ENCODE measurements at regions not wholly inside any gene's neighbourhood (a gene's known extent, or its start where the extent isn't known, plus 50 kb on each side); places are given as distances from the start of the nearest gene placed in this dataset.

- DNase-seq (ENCODE audit: low read depth in 2 of 2), result no peak
These were observed 722.5 kb downstream of the SOCS6 start for GRCh38 chr18:71011389-71011788.

DNA sequence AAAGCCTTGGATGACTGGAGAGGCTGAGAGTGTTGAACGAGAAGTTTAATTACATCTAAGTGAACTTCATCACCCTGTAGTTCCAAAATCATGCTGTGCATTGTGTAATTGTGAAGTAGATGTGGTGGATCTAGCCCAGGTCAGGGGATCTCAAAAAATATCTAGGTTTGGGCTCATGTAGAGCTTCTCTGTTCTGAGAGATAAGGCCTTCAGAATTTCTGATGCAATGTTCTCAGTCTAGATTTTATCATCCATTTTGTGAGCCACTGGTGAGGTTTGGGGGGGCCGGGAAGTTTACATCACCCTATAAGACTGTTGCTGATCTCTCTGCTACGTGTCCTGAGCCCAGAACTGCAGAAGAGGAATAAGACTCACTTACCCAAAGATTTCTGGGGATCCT lies 719.4 kb downstream of the SOCS6 start:
- no peak for DNase-seq (ENCODE audit: low read depth in 2 of 2)

DNA sequence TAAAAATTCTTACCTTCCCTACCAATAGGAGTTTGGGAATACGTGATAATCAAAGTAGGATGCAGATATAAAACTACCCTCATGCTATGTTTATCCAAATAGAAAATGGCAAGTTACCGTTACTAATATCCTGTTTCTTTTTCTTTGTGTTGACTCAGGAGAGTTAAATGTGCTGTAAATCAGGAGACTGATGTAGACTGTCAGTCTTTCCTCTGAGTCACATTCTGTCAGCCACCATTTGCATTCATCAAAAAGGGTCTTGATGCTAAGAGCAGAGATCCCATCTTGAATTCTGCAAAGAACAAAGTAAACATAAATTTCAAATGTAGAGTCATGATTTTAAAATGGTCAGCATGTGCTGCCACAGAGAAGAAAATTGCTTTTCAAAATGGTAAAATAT lies 712.8 kb downstream of the SOCS6 start:
- no peak for DNase-seq (ENCODE audit: low read depth in 2 of 2)

DNA sequence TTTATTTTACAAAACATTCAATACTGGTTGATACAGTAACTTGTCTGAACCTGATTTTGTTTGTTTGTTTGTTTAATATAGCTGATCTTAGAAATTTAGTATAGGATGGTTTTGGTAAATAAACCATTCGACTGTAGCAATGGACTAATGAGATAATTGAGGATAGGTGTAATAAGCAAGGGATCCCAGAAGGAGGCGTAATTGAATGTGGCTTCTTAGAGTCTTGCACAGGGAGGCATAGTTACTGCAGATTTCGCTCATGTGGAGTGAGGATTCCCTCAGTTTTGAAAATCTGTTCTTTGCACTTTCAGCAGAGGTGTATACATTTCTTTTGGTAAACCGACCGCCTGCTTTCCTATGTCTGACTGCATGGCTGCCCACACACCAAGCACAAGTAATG lies 709.6 kb downstream of the SOCS6 start:
- no peak for DNase-seq (ENCODE audit: low read depth in 2 of 2)

- no peak for DNase-seq (ENCODE audit: low read depth in 2 of 2)
These were observed 705.3 kb downstream of the SOCS6 start for GRCh38 chr18:70994116-70994515.

GRCh38 chr18:70991577-70991976 lies 702.7 kb downstream of the SOCS6 start:
- DNase-seq (ENCODE audit: low read depth in 2 of 2), result no peak

- no peak for DNase-seq (ENCODE audit: low read depth in 2 of 2)
These were observed 697.1 kb downstream of the SOCS6 start for GRCh38 chr18:70985948-70986347.

GRCh38 chr18:70982292-70982691 lies 693.4 kb downstream of the SOCS6 start:
- no peak for DNase-seq (ENCODE audit: low read depth in 2 of 2)

DNA sequence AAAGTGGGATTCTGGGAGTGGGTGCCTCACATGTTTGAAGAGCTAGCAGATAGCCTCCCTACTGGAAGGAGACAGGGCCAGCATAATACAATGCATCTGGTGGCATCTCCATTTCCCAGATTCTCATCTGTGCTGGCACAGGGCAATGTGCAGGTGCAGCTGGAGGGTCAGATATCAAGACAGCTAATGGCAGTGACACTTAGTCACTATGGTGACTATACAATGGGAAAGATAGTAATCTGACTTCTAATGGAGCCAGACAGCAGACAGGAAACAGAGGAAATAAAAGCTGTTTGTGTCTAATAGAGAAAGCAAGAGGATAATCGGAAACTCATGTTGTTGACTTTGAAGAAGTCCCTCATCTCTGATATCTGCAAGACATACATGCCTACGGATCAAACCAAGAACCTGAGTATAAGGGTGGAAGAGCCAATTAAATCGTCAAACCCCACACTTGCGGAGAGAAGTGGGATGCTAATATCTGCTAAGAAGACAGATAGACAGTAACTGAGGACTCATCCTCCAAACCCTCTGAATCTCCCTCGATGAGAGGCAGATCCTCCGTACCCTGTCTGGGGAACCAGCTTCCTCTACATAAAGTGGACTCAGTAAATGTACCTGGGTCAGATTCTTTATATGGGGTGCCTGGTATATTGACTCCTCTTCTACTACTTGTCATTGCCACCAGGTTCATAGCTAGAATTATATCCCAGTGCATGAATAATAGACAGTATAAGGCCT lies 692.7 kb downstream of the SOCS6 start:
- no peak for DNase-seq (ENCODE audit: low read depth in 2 of 2)

DNA sequence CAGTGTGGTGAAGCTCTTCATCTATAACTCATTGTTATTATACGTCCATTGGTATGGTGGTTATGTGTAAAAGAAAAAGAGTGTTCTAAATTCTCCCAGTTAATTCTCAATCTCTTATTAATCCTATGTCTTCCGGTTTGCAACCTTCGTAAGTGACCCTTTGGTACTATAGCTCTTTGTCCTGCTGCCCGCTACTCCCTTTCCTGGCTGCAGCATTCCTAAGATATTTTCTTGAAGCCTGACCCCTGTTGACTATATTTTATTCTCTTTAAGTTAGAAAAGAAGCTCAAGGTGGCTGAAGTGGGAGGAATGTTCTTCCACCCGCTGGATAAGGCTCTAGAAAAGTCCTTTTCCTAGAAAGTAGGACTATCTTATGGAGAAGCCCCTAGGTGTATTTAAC lies 684.8 kb downstream of the SOCS6 start:
- DNase-seq (ENCODE audit: low read depth in 2 of 2), result no peak

- no peak for DNase-seq (ENCODE audit: low read depth in 2 of 2)
These were observed 677.6 kb downstream of the SOCS6 start for GRCh38 chr18:70966419-70966818.

DNA sequence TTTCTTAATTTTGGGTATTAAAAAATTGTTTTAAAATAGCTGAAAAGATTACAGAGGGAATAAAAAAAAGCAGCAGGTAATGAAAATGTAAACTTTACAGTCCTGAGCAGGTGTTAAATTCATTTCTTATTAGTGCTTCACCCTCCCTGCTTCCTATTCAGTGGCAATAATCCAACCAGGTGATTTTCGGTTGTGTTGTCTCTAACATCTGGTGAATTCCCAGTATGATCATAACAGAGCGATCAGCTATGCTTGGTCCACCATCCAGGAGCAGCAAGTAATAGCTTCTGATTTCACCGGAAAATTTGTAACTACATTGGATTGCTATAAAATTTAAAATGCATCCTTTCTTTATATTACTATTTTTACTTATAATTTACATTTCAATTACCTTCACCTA lies 673.1 kb downstream of the SOCS6 start:
- DNase-seq (ENCODE audit: low read depth in 2 of 2), result no peak

DNA sequence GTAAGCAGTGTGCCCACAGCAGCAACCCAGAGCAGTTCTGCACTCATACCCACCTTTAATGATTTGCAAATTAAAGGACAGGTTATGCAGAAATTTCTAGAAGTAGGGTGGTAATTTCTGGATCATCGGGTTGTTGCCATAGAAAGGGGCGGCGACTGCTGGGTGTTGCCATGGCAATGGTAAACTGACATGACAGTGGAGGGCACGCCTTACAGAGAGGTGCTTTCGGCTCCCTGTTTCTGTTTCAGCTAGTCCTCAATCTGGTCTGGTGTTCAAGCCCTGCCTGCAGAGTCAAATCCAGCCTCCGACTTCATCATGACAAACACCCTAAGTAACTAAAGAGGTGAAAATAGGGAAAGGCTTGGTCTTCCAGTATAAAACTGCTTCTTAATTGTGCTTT lies 667.7 kb downstream of the SOCS6 start:
- no peak for DNase-seq (ENCODE audit: low read depth in 2 of 2)

DNA sequence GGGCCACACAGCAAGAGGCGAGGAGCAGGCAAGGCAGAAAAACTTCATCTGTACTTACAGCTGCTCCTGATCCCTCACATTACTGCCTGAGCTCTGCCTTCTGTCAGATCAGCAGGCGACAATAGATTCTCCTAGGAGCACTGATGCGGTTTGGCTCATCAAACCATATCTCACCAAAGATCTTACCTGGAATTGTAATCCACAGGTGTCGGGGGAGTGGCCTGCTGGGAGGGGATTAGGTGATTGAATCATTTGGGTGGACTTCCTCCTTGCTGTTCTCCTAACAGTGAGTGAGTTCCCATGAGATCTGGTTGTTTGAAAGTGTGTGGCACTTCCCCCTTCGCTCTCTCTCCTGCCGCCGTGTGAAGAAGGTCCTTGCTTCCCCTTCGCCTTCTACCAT lies 647.3 kb downstream of the SOCS6 start:
- DNase-seq (ENCODE audit: low read depth in 2 of 2), result no peak

GRCh38 chr18:70931942-70932814 lies 643.3 kb downstream of the SOCS6 start:
- DNase-seq (ENCODE audit: low read depth in 2 of 2), result no peak

DNA sequence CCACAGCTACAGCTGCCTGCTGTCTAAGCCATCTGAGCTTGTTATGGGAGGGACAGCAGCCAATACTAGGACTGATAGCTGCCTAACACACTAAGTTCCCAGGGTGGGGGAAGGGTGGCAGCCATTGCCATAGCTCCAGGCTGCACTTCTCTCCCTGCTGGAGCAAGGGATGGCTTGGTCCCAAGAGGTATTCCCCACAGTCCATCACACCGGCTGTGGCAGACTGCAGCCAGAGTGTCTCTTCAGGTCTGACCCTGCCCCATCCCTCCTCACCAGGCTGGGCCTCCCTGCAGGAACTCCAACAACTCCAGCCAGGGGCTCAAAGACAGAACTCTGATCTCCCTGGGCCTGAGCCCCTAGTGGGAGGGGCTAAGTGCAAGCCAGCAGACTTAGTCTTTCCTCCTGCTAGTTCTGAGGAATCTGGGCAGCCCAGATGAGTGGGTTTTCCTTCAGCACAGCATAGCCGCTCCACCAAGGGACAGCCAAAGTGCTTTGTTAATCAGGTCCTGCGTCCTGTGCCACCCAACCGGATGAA lies 632.1 kb downstream of the SOCS6 start:
- no peak for DNase-seq (ENCODE audit: low read depth in 2 of 2)

DNA sequence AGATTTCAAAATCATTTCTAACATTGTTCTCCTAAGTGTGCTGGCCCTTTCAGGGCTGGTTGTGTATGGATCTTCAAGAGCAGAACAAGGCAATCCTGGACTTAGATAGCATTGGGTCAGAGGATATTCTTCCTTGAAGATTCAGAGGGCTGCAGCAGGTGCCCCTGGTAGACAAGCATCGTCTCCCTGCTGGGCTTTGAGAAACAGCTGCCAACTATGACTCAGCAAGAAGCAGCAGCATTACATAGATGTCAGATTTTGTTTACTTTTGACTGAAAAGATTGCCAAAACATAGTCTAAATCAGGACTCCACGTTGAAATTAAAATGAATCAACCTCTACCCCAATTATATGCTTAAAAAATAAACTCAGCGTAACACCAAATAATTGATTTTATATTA lies 618.8 kb downstream of the SOCS6 start:
- no peak for DNase-seq (ENCODE audit: low read depth in 2 of 2)

- no peak for DNase-seq (ENCODE audit: low read depth in 2 of 2)
These were observed 603.5 kb downstream of the SOCS6 start for GRCh38 chr18:70892381-70892780.

GRCh38 chr18:70870292-70870691 lies 581.4 kb downstream of the SOCS6 start:
- no peak for DNase-seq (ENCODE audit: low read depth in 2 of 2)

GRCh38 chr18:70848329-70848728 lies 559.5 kb downstream of the SOCS6 start:
- DNase-seq (ENCODE audit: low read depth in 2 of 2), result no peak

DNA sequence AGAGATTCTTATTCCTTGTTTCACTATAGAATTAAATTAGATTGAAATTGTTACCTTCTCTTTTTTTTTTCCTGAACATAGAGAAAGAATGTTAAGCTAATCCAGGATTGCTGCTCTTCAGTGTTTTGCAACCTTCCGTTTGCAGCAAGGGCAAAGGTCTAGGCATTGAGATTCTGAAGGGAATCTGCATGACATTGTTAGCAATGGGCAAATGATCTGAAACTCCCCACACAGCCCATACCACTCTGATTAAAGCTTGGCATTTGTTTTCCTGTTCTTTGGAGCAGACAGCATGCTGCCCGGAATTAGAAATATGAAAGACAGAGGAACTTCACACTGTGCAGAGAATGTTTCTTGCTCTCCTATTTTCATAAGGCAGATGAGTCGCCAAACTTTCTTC lies 551.8 kb downstream of the SOCS6 start:
- DNase-seq (ENCODE audit: low read depth in 2 of 2), result no peak

DNA sequence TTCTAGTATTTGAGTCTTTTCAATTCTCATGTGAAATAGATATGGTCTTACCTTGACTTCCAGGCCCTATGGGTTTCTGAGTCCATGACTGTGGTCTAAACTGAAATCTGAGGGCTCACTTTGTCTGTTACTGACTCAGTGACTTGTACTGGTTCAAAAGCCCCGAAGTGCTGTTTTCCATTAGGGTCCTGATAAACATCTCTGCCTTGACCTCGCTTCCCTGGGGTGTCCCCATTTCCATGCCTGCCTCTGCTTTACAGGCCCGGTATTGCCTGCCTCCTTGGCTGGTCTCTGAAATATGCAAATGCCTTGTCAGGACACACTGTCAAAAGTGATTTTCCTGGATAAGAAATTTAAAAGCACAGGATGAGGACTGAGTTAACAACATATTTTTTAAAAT lies 538.8 kb downstream of the SOCS6 start:
- DNase-seq (ENCODE audit: low read depth in 2 of 2), result no peak

DNA sequence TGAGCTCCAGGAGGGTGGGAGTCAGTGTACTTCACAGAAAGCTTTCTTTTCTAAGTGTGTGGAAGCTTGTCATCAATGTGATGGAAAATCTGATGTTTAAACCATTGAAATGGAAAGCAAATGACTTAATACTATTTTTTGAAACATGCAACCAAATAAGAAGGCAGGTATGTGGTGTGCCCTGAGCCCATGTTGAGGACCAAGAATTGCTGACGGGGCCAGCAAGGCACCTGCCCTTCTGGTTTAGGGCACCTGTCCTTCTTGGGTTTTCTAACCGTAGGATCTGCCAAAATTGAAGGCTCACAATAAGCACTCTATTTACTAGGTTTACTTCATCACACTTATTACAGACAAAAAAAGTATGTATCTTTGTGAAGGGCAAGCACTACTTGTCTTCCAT lies 537.7 kb downstream of the SOCS6 start:
- DNase-seq (ENCODE audit: low read depth in 2 of 2), result no peak

Data from stimulated activated CD4-positive, alpha-beta T cell treated with anti-CD3 and anti-CD28 coated beads, Interleukin-4, amount 100 ng/mL, for 48 hours (primary cell).